ENCODE measurements at regions not wholly inside any gene's neighbourhood (a gene's known extent, or its start where the extent isn't known, plus 50 kb on each side); places are given as distances from the start of the nearest gene placed in this dataset.

GRCh38 chr1:59043796-59044195, 253.1 kb upstream of the FGGY start:
- Histone ChIP-seq H2AFZ (ENCODE audit: low read length) (no peak overlapping the region), H3K4me1 (replicated peaks in 1 of 4; ENCODE audit: control insufficient read depth in 3 of 4, insufficient read depth in 4 of 4, low read length in 3 of 4) (peaks cover 0 to 2% (median 0%) of the 10 kb centered on the region in 4 experiments; a peak in 1 of 7 replicates), H2BK120ac (replicated peaks; ENCODE audit: low read depth, low read length) (no peak overlapping the region), H3K79me1 (ENCODE audit: low read depth, low read length) (no peaks in the 10 kb centered on the region), H3K9me3 (ENCODE audit: insufficient read depth in 2 of 2, low read depth in 1 of 2, low read length in 1 of 2) (0 out of 4 replicates have a peak, but pooled peaks cover 0 to under 1% of the 10 kb centered on the region in 2 experiments), H3K9ac (replicated peaks in 1 of 4; ENCODE audit: extremely low read depth in 1 of 4, low read depth in 3 of 4, low read length in 3 of 4) (no peak overlapping the region), H3K23me2 (ENCODE audit: low read depth, low read length) (no peaks in the 10 kb centered on the region), H3K23ac (ENCODE audit: insufficient read length) (no peak overlapping the region), H3K4me2 (ENCODE audit: insufficient read depth in 1 of 2, low read depth in 2 of 2, low read length in 2 of 2) (no peak overlapping the region), H3K14ac (ENCODE audit: insufficient read length) (no peak overlapping the region), H3K79me2 (ENCODE audit: control insufficient read depth in 1 of 2, insufficient read depth in 2 of 2, low read length in 2 of 2) (no peaks in the 10 kb centered on the region), H3K27me3 (replicated peaks in 1 of 4; ENCODE audit: control insufficient read depth in 3 of 4, extremely low read depth in 1 of 4, insufficient read depth in 3 of 4, low read length in 3 of 4) (no peaks in the 10 kb centered on the region; a peak in 1 of 7 replicates), H2BK5ac (ENCODE audit: low read depth, low read length) (no peak overlapping the region), H4K20me1 (replicated peaks in 1 of 2; ENCODE audit: control insufficient read depth in 1 of 2, insufficient read depth in 2 of 2, low read length in 2 of 2) (no peaks in the 10 kb centered on the region), H3K36me3 (ENCODE audit: control insufficient read depth in 2 of 4, insufficient read depth in 4 of 4, low read length in 3 of 4) (no peaks in the 10 kb centered on the region), H4K8ac (ENCODE audit: extremely low read depth, insufficient read depth, low read length) (no peak overlapping the region), H3K56ac (replicated peaks; ENCODE audit: insufficient read length, low read depth, low read length) (no peak overlapping the region), H2BK20ac (ENCODE audit: low read length) (no peak overlapping the region), H3K4me3 (ENCODE audit: extremely low read depth in 1 of 4, insufficient read depth in 2 of 4, low read depth in 3 of 4, low read length in 4 of 4) (no peak overlapping the region), H4K91ac (replicated peaks; ENCODE audit: insufficient read length, low read length) (no peak overlapping the region), H3K27ac (ENCODE audit: low read depth, low read length) (no peak overlapping the region), H4K5ac (ENCODE audit: insufficient read length, low read depth, low read length) (no peak overlapping the region), H3K18ac (ENCODE audit: extremely low read depth, low read length) (no peak overlapping the region), H2BK12ac (ENCODE audit: low read depth, low read length) (no peak overlapping the region), H3K4ac (replicated peaks; ENCODE audit: insufficient read length, low read depth, low read length) (no peak overlapping the region), H2BK15ac (ENCODE audit: low read length) (no peak overlapping the region), H2AK5ac (ENCODE audit: low read depth, low read length) (no peak overlapping the region)
- WGBS, 2 experiments (ENCODE audit: extremely low coverage in 1 of 2, insufficient coverage in 1 of 2, insufficient read length in 1 of 2, insufficient replicate concordance in 2 of 2, low coverage in 1 of 2, low lambda C conversion rate in 2 of 2, missing lambda C conversion rate in 1 of 2), result 79% methylated on average over 4 of the region's 4 CpGs; no CpG with 5 or more reads in 1 of the 2 experiments
- no peak for DNase-seq (ENCODE audit: low read depth in 1 of 2, low spot score in 2 of 2)
- TF ChIP-seq CEBPB (IDR thresholded peaks at IDR 0.05; ENCODE audit: low read depth, low read length), result peak; percentile 49; the same call in 1 of the 2 replicates
- TF ChIP-seq POLR2AphosphoS5 (IDR thresholded peaks at IDR 0.05; ENCODE audit: low read depth, low read length), result no peak
- no peak for TF ChIP-seq MAX (IDR thresholded peaks at IDR 0.05)
- no peak for TF ChIP-seq HDAC6 (IDR thresholded peaks at IDR 0.05; ENCODE audit: low read depth, low read length)
- TF ChIP-seq KDM4A (IDR thresholded peaks at IDR 0.05; ENCODE audit: low read depth, low read length, severe bottlenecking), result no peak
- TF ChIP-seq MAFK (IDR thresholded peaks at IDR 0.05; ENCODE audit: low read depth, low read length), result no peak
- CTCF ChIA-PET (ENCODE audit: partially characterized antibody), result interaction anchor here (3.2 kb wide), 1 partner anchor 14 kb away, joined by 7 read pairs; no protein-coding TSS in a partner anchor
- FAIRE-seq, result no peak
- POLR2A ChIA-PET (ENCODE audit: partially characterized antibody), result interaction anchor here (0.7 kb wide), 1 partner anchor 15 kb away, joined by 3 read pairs; no protein-coding TSS in a partner anchor

Measured in H1 (cell line).